Activated naive CD4-positive, alpha-beta T cell treated with anti-CD3 and anti-CD28 coated beads, Interleukin-2, amount 50 U/mL, for 72 hours (primary cell): ENCODE measurements at regions not wholly inside any gene's neighbourhood (a gene's known extent, or its start where the extent isn't known, plus 50 kb on each side); places are given as distances from the start of the nearest gene placed in this dataset.

Source experiments
- ATAC-seq, 2 donors: fragments of 150-1000 bp; cut with Tn5 transposase; 2 replicates each; pipeline ENCODE4 v1.10.0; 2021; ENCODE audit warnings: mild to moderate bottlenecking in 2 of 2, moderate library complexity in 2 of 2
- DNase-seq, 2 donors: peaks; one replicate each; pipeline ENCODE4 v3.0.0; 2021 to 2022; ENCODE audit warnings: low spot score in 2 of 2
- H3K27ac Mint-ChIP-seq, 2 donors: one replicate each; pipeline ENCODE4 v1.8.0; 2022; ENCODE audit warnings: mild to moderate bottlenecking in 2 of 2, mixed read lengths in 2 of 2
- H3K36me3 Mint-ChIP-seq, 2 donors: one replicate each; pipeline ENCODE4 v1.8.0; 2022; ENCODE audit warnings: mixed read lengths in 2 of 2
- H3K9me3 Mint-ChIP-seq, 2 donors: one replicate each; pipeline ENCODE4 v1.8.0; 2022; ENCODE audit warnings: mixed read lengths in 2 of 2

- ATAC-seq: no peak
- Mint-ChIP-seq H3K27ac (no peak overlapping the region), H3K36me3 (no peaks in the 10 kb centered on the region), H3K9me3 (peaks cover 5 to 7% of the 10 kb centered on the region in 2 donors)
- DNase-seq: no peak
These were observed 90.8 kb upstream of the TENT5A start for GRCh38 chr6:81843302-81843701.

- no peak for DNase-seq
- H3K9me3 Mint-ChIP-seq: peaks cover 7 to 9% of the 10 kb centered on the region in 2 donors
- no peaks in the 10 kb centered on the region for H3K36me3 Mint-ChIP-seq
- no peak overlapping the region for H3K27ac Mint-ChIP-seq
- no peak for ATAC-seq
These were observed 89.8 kb upstream of the TENT5A start for GRCh38 chr6:81842254-81842653.

- H3K36me3 Mint-ChIP-seq: no peaks in the 10 kb centered on the region
- ATAC-seq: no peak
- peaks cover 14 to 15% of the 10 kb centered on the region in 2 donors for H3K9me3 Mint-ChIP-seq
- DNase-seq: no peak
- H3K27ac Mint-ChIP-seq: peak overlapping the region in 1 of 2 donors; percentile 39
These were observed 86.4 kb upstream of the TENT5A start for GRCh38 chr6:81838724-81839426.

- DNase-seq (no peak), ATAC-seq (no peak)
- Mint-ChIP-seq H3K36me3 (no peaks in the 10 kb centered on the region), H3K9me3 (peaks cover 14 to 15% of the 10 kb centered on the region in 2 donors), H3K27ac (no peak overlapping the region)
These were observed 85.5 kb upstream of the TENT5A start for GRCh38 chr6:81838031-81838430.

GRCh38 chr6:81834141-81834681 is 81.7 kb upstream of the TENT5A start:
- H3K36me3 Mint-ChIP-seq: no peaks in the 10 kb centered on the region
- H3K9me3 Mint-ChIP-seq: peaks cover 14 to 15% of the 10 kb centered on the region in 2 donors
- DNase-seq (no peak), ATAC-seq (no peak)
- H3K27ac Mint-ChIP-seq: no peak overlapping the region

GRCh38 chr6:81832304-81832703 is 79.8 kb upstream of the TENT5A start:
- no peak for ATAC-seq
- Mint-ChIP-seq H3K27ac (no peak overlapping the region), H3K9me3 (peaks cover 12 to 13% of the 10 kb centered on the region in 2 donors), H3K36me3 (no peaks in the 10 kb centered on the region)
- no peak for DNase-seq

GRCh38 chr6:81831274-81831673 is 78.8 kb upstream of the TENT5A start:
- DNase-seq: no peak
- peaks cover 0 to 1% of the 10 kb centered on the region in 2 donors for H3K36me3 Mint-ChIP-seq
- H3K27ac Mint-ChIP-seq: no peak overlapping the region
- no peak for ATAC-seq
- peaks cover 9 to 12% of the 10 kb centered on the region in 2 donors for H3K9me3 Mint-ChIP-seq

GRCh38 chr6:81826784-81827183 is 74.3 kb upstream of the TENT5A start:
- no peak for ATAC-seq
- peaks cover 0 to 13% of the 10 kb centered on the region in 2 donors for H3K36me3 Mint-ChIP-seq
- H3K9me3 Mint-ChIP-seq: peaks cover 0 to 8% of the 10 kb centered on the region in 2 donors
- DNase-seq: no peak
- H3K27ac Mint-ChIP-seq: no peak overlapping the region

- H3K9me3 Mint-ChIP-seq: peaks cover 0 to 8% of the 10 kb centered on the region in 2 donors
- H3K36me3 Mint-ChIP-seq: peaks cover 0 to 13% of the 10 kb centered on the region in 2 donors
- no peak for ATAC-seq
- DNase-seq: no peak
- H3K27ac Mint-ChIP-seq: no peak overlapping the region
These were observed 70.1 kb upstream of the TENT5A start for GRCh38 chr6:81822568-81822967.

- H3K36me3 Mint-ChIP-seq: peaks cover 0 to 13% of the 10 kb centered on the region in 2 donors
- H3K9me3 Mint-ChIP-seq: peaks cover 0 to 8% of the 10 kb centered on the region in 2 donors
- DNase-seq: no peak
- ATAC-seq: no peak
- no peak overlapping the region for H3K27ac Mint-ChIP-seq
These were observed 69.0 kb upstream of the TENT5A start for GRCh38 chr6:81821449-81821848.

- no peak overlapping the region for H3K27ac Mint-ChIP-seq
- peaks cover 0 to 9% of the 10 kb centered on the region in 2 donors for H3K36me3 Mint-ChIP-seq
- H3K9me3 Mint-ChIP-seq: peaks cover 0 to 8% of the 10 kb centered on the region in 2 donors
- no peak for ATAC-seq
- DNase-seq: no peak
These were observed 68.5 kb upstream of the TENT5A start for GRCh38 chr6:81820980-81821379.

- peaks cover 0 to 4% of the 10 kb centered on the region in 2 donors for H3K36me3 Mint-ChIP-seq
- ATAC-seq: no peak
- H3K27ac Mint-ChIP-seq: no peak overlapping the region
- peaks cover 0 to 4% of the 10 kb centered on the region in 2 donors for H3K9me3 Mint-ChIP-seq
- DNase-seq: no peak
These were observed 67.9 kb upstream of the TENT5A start for GRCh38 chr6:81820422-81820821.

GRCh38 chr6:81819767-81820166 is 67.3 kb upstream of the TENT5A start:
- no peak overlapping the region for H3K27ac Mint-ChIP-seq
- no peaks in the 10 kb centered on the region for H3K36me3 Mint-ChIP-seq
- ATAC-seq: no peak
- H3K9me3 Mint-ChIP-seq: no peaks in the 10 kb centered on the region
- no peak for DNase-seq

- Mint-ChIP-seq H3K36me3 (no peaks in the 10 kb centered on the region), H3K27ac (no peak overlapping the region), H3K9me3 (no peaks in the 10 kb centered on the region)
- ATAC-seq (peak in 1 of 2 donors; percentile 64), DNase-seq (no peak)
These were observed 66.5 kb upstream of the TENT5A start for GRCh38 chr6:81818901-81819361.

- no peaks in the 10 kb centered on the region for H3K36me3 Mint-ChIP-seq
- ATAC-seq: no peak
- H3K9me3 Mint-ChIP-seq: no peaks in the 10 kb centered on the region
- no peak overlapping the region for H3K27ac Mint-ChIP-seq
- no peak for DNase-seq
These were observed 63.9 kb upstream of the TENT5A start for GRCh38 chr6:81816380-81816779.

GRCh38 chr6:81814370-81815076 is 62.0 kb upstream of the TENT5A start:
- Mint-ChIP-seq H3K9me3 (no peaks in the 10 kb centered on the region), H3K36me3 (no peaks in the 10 kb centered on the region), H3K27ac (peak overlapping the region in 1 of 2 donors; percentile 22)
- ATAC-seq: no peak
- no peak for DNase-seq

GRCh38 chr6:81813305-81813704 is 60.8 kb upstream of the TENT5A start:
- Mint-ChIP-seq H3K27ac (no peak overlapping the region), H3K9me3 (no peaks in the 10 kb centered on the region), H3K36me3 (no peaks in the 10 kb centered on the region)
- ATAC-seq: no peak
- DNase-seq: no peak
